ENCODE measurements at regions not wholly inside any gene's neighbourhood (a gene's known extent, or its start where the extent isn't known, plus 50 kb on each side); places are given as distances from the start of the nearest gene placed in this dataset.

DNA sequence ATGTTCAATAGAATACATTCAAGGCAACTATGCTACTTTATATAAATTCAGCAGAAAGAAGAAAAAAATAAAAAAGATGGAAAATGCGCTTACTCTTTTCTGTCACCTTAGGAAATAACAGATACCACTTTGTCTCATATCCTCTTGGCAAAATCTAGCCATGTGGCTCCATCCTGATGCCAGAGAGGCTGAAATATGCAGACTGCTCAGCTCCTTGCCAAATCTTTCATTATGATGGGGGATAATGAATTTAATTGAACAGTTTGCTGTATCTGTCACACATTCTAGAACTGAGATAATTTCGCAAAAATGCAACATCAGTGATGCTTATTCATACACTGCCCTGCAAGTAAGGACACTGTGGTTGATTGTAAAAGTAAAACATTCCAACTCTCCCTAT, 1081.5 kb downstream of the PLOD2 start:
- Histone ChIP-seq H3K27ac (ENCODE audit: low read length) (no peak overlapping the region), H3K4me3 (ENCODE audit: low read length) (no peak overlapping the region), H3K27me3 (ENCODE audit: insufficient read depth, low read depth, low read length) (no peaks in the 10 kb centered on the region), H3K9ac (ENCODE audit: low read length) (no peak overlapping the region), H2AFZ (ENCODE audit: low read depth, low read length) (no peak overlapping the region), H4K20me1 (ENCODE audit: insufficient read depth) (no peaks in the 10 kb centered on the region), H3K9me3 (ENCODE audit: low read length) (no peaks in the 10 kb centered on the region), H3K36me3 (ENCODE audit: insufficient read depth, low read length) (no peaks in the 10 kb centered on the region), H3K9me2 (ENCODE audit: insufficient read depth, low read length) (no peaks in the 10 kb centered on the region), H3K79me2 (replicated peaks; ENCODE audit: insufficient read depth, low read length) (no peaks in the 10 kb centered on the region), H3K4me2 (ENCODE audit: low read length) (no peak overlapping the region), H3F3A (ENCODE audit: insufficient read depth, low read length, poor library complexity, severe bottlenecking) (no peaks in the 10 kb centered on the region)
- TF ChIP-seq, protein P1, sequence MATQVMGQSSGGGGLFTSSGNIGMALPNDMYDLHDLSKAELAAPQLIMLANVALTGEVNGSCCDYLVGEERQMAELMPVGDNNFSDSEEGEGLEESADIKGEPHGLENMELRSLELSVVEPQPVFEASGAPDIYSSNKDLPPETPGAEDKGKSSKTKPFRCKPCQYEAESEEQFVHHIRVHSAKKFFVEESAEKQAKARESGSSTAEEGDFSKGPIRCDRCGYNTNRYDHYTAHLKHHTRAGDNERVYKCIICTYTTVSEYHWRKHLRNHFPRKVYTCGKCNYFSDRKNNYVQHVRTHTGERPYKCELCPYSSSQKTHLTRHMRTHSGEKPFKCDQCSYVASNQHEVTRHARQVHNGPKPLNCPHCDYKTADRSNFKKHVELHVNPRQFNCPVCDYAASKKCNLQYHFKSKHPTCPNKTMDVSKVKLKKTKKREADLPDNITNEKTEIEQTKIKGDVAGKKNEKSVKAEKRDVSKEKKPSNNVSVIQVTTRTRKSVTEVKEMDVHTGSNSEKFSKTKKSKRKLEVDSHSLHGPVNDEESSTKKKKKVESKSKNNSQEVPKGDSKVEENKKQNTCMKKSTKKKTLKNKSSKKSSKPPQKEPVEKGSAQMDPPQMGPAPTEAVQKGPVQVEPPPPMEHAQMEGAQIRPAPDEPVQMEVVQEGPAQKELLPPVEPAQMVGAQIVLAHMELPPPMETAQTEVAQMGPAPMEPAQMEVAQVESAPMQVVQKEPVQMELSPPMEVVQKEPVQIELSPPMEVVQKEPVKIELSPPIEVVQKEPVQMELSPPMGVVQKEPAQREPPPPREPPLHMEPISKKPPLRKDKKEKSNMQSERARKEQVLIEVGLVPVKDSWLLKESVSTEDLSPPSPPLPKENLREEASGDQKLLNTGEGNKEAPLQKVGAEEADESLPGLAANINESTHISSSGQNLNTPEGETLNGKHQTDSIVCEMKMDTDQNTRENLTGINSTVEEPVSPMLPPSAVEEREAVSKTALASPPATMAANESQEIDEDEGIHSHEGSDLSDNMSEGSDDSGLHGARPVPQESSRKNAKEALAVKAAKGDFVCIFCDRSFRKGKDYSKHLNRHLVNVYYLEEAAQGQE (IDR thresholded peaks at IDR 0.05; ENCODE audit: borderline replicate concordance), result no peak
- no peak for TF ChIP-seq TAF1 (IDR thresholded peaks at IDR 0.05; ENCODE audit: low read depth)
- TF ChIP-seq, protein P2, sequence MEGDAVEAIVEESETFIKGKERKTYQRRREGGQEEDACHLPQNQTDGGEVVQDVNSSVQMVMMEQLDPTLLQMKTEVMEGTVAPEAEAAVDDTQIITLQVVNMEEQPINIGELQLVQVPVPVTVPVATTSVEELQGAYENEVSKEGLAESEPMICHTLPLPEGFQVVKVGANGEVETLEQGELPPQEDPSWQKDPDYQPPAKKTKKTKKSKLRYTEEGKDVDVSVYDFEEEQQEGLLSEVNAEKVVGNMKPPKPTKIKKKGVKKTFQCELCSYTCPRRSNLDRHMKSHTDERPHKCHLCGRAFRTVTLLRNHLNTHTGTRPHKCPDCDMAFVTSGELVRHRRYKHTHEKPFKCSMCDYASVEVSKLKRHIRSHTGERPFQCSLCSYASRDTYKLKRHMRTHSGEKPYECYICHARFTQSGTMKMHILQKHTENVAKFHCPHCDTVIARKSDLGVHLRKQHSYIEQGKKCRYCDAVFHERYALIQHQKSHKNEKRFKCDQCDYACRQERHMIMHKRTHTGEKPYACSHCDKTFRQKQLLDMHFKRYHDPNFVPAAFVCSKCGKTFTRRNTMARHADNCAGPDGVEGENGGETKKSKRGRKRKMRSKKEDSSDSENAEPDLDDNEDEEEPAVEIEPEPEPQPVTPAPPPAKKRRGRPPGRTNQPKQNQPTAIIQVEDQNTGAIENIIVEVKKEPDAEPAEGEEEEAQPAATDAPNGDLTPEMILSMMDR (IDR thresholded peaks at IDR 0.05; ENCODE audit: poor library complexity, severe bottlenecking), result no peak
- no peak for TF ChIP-seq POLR2AphosphoS5 (IDR thresholded peaks at IDR 0.05)
- no peak for TF ChIP-seq EZH2 (IDR thresholded peaks at IDR 0.05; ENCODE audit: borderline replicate concordance, insufficient read depth, low read length, poor library complexity, severe bottlenecking)
- TF ChIP-seq SMC3 (conservative IDR thresholded peaks at IDR 0.05; ENCODE audit: poor library complexity), result no peak
- no peak for TF ChIP-seq RAD21 (conservative IDR thresholded peaks at IDR 0.05)

DNA sequence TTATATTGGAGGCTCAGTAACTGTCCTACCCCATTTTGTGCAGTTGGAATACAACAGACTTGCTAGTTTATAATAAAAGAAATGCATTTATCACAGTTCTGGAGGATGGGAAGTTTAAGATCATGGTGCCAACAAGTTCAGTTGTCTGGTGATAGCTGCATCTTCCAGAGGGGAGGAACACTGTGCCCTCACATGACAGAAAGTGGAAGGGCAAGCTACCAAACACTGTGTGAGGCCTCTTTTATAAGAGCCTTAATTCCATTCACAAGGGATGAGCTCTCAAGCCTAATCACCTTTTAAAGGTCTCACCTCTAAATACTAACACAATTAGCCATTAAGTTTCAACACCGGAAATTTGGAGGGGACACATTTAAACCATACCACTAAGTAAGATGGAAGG, 1073.9 kb downstream of the PLOD2 start:
- TF ChIP-seq EP300 (conservative IDR thresholded peaks at IDR 0.05; ENCODE audit: poor library complexity, severe bottlenecking) (no peak), SMC3 (conservative IDR thresholded peaks at IDR 0.05; ENCODE audit: poor library complexity) (no peak), EZH2 (IDR thresholded peaks at IDR 0.05; ENCODE audit: borderline replicate concordance, insufficient read depth, low read length, poor library complexity, severe bottlenecking) (no peak)
- TF ChIP-seq, protein P1 (IDR thresholded peaks at IDR 0.05; ENCODE audit: borderline replicate concordance), result no peak
- no peaks in the 10 kb centered on the region for H3K36me3 ChIP-seq (ENCODE audit: insufficient read depth, low read length)
- no peaks in the 10 kb centered on the region for H3K9me3 ChIP-seq (ENCODE audit: low read length)
- H3K4me3 ChIP-seq (ENCODE audit: low read length), result no peak overlapping the region
- no peaks in the 10 kb centered on the region for H4K20me1 ChIP-seq (ENCODE audit: insufficient read depth)
- H3K27ac ChIP-seq (ENCODE audit: low read length), result no peak overlapping the region
- H2AFZ ChIP-seq (ENCODE audit: low read depth, low read length), result no peak overlapping the region
- no peak overlapping the region for H3K9ac ChIP-seq (ENCODE audit: low read length)
- H3K27me3 ChIP-seq (ENCODE audit: insufficient read depth, low read depth, low read length), result no peaks in the 10 kb centered on the region
- H3K4me2 ChIP-seq (ENCODE audit: low read length), result no peak overlapping the region
- no peaks in the 10 kb centered on the region for H3K79me2 ChIP-seq (replicated peaks; ENCODE audit: insufficient read depth, low read length)
- no peaks in the 10 kb centered on the region for H3K9me2 ChIP-seq (ENCODE audit: insufficient read depth, low read length)
- H3F3A ChIP-seq (ENCODE audit: insufficient read depth, low read length, poor library complexity, severe bottlenecking), result no peaks in the 10 kb centered on the region
